A673 (cell line): ENCODE measurements at regions not wholly inside any gene's neighbourhood (a gene's known extent, or its start where the extent isn't known, plus 50 kb on each side); places are given as distances from the start of the nearest gene placed in this dataset.

ENCODE experiments used
- CTCF ChIP-seq: fragments of 300-800, 200-600 bp; sonication (generic); conservative IDR thresholded peaks from 2 replicates; pipeline ENCODE4 v1.5.1; 2017; ENCODE audit warnings: low read depth, mild to moderate bottlenecking, antibody characterized with exemption, low read length, moderate library complexity, mixed read lengths
- EZH2 ChIP-seq: fragments of 200-600 bp; sonication (generic); IDR thresholded peaks from 2 replicates; pipeline ENCODE4 v1.6.1; 2017; ENCODE audit warnings: borderline replicate concordance, low read depth, mild to moderate bottlenecking, mixed read lengths, antibody characterized with exemption, low read length; ENCODE audit not compliant: poor library complexity, severe bottlenecking

GRCh38 chr6:105483492-105483891 lies 80.6 kb upstream of the PREP start:
- no peak for TF ChIP-seq CTCF
- TF ChIP-seq EZH2: no peak
